Stimulated activated CD8-positive, alpha-beta memory T cell treated with anti-CD3 and anti-CD28 coated beads, Interleukin-12 subunit alpha, Interleukin-12 subunit beta, amount 100 ng/mL, for 1 hour (primary cell): ENCODE measurements at regions not wholly inside any gene's neighbourhood (a gene's known extent, or its start where the extent isn't known, plus 50 kb on each side); places are given as distances from the start of the nearest gene placed in this dataset.
"Not testable (repeated sequence)": the region's sequence is repeated elsewhere in the genome, so short reads cannot be mapped to it uniquely, and the experiment has no call there.

Source experiments
- DNase-seq: peaks from one replicate; pipeline ENCODE4 v3.0.0-alpha.2; 2020; ENCODE audit warnings: low read depth

- not testable (repeated sequence) for DNase-seq
Measured at GRCh38 chr7:63856466-63856865, 142.2 kb upstream of the ZNF722 start.

- no peak for DNase-seq
Measured at GRCh38 chr7:63867127-63867526, 131.5 kb upstream of the ZNF722 start.

DNA sequence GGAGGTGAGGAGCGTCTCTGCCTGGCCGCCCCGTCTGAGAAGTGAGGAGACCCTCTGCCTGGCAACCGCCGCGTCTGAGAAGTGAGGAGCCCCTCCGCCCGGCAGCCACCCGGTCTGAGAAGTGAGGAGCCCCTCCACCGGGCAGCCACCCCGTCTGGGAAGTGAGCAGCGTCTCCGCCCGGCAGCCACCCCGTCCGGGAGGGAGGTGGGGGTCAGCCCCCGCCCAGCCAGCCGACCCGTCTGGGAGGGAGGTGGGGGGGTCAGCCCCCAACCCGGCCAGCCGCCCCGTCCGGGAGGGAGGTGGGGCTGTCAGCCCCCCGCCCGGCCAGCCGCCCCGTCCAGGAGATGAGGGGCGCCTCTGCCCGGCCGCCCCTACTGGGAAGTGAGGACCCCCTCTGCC lies 124.4 kb upstream of the ZNF722 start:
- DNase-seq, result not testable (repeated sequence)

DNA sequence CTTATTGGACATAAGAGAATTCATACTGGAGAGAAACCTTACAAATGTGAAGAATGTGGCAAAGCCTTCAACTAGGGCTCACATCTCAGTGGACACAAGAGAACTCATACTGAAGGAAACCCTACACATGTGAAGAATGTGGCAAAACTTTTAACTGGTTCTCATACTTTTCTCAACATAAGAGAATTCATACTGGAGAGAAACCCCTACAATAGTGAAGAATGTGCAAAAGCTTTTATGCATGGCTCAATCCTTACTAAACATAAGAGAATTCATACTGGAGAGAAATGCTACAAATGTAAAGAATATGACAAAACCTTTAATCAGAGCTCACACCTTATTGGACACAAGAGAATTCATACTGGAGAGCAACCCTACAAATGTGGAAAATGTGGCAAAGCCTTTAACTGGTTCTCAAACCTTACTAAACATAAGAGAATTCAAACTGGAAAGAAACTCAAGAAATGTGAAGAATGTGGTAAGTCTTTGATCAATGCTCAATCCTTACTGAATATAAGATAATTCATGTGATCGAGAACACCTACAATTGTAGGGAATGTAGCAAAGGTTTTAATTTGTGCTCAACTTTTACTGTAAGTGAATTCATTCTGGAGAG lies 121.8 kb upstream of the ZNF722 start:
- DNase-seq, result no peak

- DNase-seq, result no peak
Measured at GRCh38 chr7:63887031-63887430, 111.6 kb upstream of the ZNF722 start.

- DNase-seq, result peak; percentile 69
Measured at GRCh38 chr7:63899691-63900393, 98.8 kb upstream of the ZNF722 start.

DNA sequence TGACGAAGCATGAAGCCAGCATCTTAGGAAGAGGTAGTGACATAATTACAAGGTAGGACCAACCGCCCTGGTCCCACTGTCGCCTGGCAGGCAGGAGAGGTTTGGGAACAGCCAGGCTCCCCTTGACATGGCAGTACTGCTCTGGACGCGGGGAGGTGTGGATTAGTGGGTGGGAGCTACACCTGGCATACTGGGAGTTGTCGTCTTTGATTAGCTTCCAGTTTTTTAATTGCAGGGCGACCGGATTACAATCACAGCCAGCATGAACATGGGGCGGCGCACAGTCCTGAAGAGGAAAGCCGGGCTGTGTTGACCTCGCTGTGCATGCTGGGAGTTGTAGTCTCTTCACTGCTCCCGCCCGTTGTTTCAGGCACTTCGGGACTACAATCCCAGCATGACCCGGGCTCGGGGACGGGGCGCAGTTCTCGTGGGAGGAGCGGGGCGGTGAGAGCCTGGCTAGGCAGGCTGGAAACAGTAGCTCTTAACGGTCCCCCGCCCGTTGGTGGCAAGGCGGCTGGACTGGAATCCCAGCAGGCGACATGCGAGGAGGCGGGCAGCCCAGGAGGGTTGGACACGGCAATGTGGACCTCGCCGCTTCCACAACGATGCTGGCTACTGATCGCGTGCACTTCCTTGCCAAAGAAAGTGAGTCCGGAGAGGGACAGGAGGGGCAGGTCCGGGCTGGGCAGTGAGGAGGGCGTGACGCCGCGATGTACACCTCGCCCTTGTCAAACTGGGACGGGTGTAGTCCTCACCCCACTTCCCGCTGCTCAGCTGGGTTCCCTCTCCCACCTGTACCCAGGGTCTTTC lies 98.0 kb upstream of the ZNF722 start:
- peak; percentile 87 for DNase-seq

GRCh38 chr7:63901204-63901506 lies 97.5 kb upstream of the ZNF722 start:
- DNase-seq, result not testable (repeated sequence)

GRCh38 chr7:63918986-63919385 lies 79.7 kb upstream of the ZNF722 start:
- DNase-seq, result no peak

GRCh38 chr7:63925262-63925625 lies 73.4 kb upstream of the ZNF722 start:
- no peak for DNase-seq

DNA sequence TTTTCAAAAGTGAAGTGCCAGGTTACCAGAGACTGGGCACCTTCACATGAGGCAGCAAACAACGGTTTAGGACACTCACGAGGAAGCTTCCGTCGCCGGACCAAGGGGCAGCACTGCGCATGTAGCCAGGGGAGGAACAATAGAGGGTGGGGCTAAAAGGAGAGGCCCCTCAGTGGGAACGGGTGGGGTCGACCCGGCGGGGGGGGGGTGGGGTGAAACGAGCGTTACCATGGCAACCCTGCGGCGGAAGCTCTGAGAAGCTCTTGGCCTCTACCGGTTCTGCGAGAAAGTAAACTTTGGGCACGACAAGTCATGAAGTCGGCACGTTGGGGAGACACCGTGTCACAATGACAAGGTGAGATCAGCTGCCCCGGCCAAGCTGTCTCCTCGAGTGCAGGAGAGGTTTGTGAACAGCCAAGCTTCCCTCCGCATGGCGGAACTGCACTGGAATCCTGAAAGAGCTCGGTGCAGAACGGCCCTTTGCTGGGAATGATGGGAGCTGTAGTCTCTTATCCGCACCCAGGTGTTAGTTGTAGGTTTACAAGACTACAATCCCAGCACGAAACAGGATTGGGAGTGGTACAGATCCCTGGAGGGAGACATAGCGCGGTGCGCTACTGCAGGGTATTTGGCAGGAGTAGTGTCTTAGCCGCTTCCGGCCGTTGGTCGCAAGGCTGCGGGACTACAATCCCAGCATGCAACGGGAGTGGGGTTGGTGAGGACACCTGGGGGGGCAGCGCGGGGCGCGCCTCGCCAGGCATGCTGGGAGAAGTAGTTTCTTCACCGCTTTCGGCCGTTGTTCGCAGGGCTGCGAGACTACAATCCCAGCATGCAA lies 72.8 kb upstream of the ZNF722 start:
- DNase-seq, result peak; percentile 84

DNA sequence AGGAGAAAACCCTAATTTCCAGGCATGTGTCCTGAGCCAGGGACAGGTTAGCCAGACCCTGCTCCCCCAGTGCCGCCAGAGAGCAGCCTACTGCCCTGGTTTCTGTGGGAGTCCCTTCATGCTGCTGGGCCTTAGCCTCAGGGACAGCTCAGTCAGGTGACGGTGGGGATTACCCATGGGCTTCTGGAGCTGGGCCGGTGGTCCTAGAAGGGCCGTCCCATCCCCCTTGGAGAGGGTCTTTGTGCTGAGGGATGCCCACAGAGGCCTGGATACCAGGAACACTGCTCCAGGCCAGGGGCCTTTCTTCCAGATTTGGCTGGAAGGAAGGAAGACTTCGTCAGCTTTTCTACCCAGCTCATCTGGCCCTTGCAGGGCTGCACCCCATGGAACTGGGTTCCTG lies 71.4 kb upstream of the ZNF722 start:
- no peak for DNase-seq

- DNase-seq, result no peak
Measured at GRCh38 chr7:63931057-63931600, 67.5 kb upstream of the ZNF722 start.

DNA sequence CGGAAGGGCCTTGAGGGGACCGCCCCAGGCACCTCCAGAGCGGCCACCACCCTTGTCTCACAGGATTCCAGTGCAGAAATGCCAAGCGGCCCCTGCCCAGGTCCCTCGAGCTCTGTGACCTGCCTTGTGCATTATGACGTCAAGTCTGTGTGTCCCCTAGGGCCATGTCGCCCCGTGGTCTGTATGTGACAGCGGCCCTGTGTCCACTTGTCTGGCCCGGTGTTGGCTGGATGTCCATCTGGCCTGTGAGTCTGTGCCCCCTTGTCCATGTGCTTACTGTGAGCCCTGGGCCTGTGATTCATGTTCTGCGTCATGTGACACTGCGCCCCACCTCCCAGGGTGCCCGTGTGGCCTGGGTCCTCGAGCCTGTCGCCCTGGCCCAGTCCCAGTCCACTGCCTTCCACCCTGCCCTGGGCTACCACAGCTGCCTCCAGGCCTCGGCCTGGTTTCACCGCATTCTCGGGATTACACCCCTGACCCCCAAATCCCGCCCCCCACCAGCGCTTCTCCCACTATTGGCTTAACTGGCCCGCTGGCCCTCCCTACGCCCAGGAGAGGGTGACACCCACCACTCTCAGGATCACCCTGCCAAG lies 66.6 kb upstream of the ZNF722 start:
- no peak for DNase-seq
